Activated naive CD8-positive, alpha-beta T cell treated with anti-CD3 and anti-CD28 coated beads for 36 hours (primary cell): ENCODE measurements at regions not wholly inside any gene's neighbourhood (a gene's known extent, or its start where the extent isn't known, plus 50 kb on each side); places are given as distances from the start of the nearest gene placed in this dataset.

ENCODE experiments used
- DNase-seq: peaks from one replicate; pipeline ENCODE4 v3.0.0; 2021
- H3K27ac Mint-ChIP-seq: one replicate; pipeline ENCODE4 v1.8.0; 2022; ENCODE audit warnings: mild to moderate bottlenecking, moderate library complexity, mixed read lengths
- H3K27me3 Mint-ChIP-seq: one replicate; pipeline ENCODE4 v1.8.0; 2022; ENCODE audit warnings: mild to moderate bottlenecking, mixed read lengths
- H3K36me3 Mint-ChIP-seq: one replicate; pipeline ENCODE4 v1.8.0; 2021; ENCODE audit warnings: mild to moderate bottlenecking, mixed read lengths
- H3K4me1 Mint-ChIP-seq: one replicate; pipeline ENCODE4 v1.8.0; 2021; ENCODE audit warnings: mixed read lengths
- H3K4me3 Mint-ChIP-seq: one replicate; pipeline ENCODE4 v1.8.0; 2022; ENCODE audit warnings: mild to moderate bottlenecking, moderate library complexity, mixed read lengths
- H3K9me3 Mint-ChIP-seq: one replicate; pipeline ENCODE4 v1.8.0; 2022; ENCODE audit warnings: mixed read lengths

- H3K4me1 Mint-ChIP-seq: no peaks in the 10 kb centered on the region
- peaks cover 4% of the 10 kb centered on the region for H3K9me3 Mint-ChIP-seq
- H3K4me3 Mint-ChIP-seq: no peak overlapping the region
- H3K36me3 Mint-ChIP-seq: no peaks in the 10 kb centered on the region
- no peak for DNase-seq
- H3K27ac Mint-ChIP-seq: no peak overlapping the region
- peaks cover 20% of the 10 kb centered on the region for H3K27me3 Mint-ChIP-seq
These were observed 56.2 kb upstream of the PTPRG start for GRCh38 chr3:61505197-61505596.

- H3K36me3 Mint-ChIP-seq: no peaks in the 10 kb centered on the region
- no peak for DNase-seq
- no peak overlapping the region for H3K27ac Mint-ChIP-seq
- H3K27me3 Mint-ChIP-seq: peaks cover 27% of the 10 kb centered on the region
- no peaks in the 10 kb centered on the region for H3K9me3 Mint-ChIP-seq
- H3K4me1 Mint-ChIP-seq: no peaks in the 10 kb centered on the region
- H3K4me3 Mint-ChIP-seq: no peak overlapping the region
These were observed 53.4 kb upstream of the PTPRG start for GRCh38 chr3:61507946-61508345.
